H9 (cell line): ENCODE measurements at regions not wholly inside any gene's neighbourhood (a gene's known extent, or its start where the extent isn't known, plus 50 kb on each side); places are given as distances from the start of the nearest gene placed in this dataset.

Experiments used
- DNase-seq: peaks from one replicate; pipeline ENCODE4 v3.0.0-alpha.2; 2017
- H2AFZ ChIP-seq: one replicate; pipeline ENCODE4 v1.6.1; 2013; ENCODE audit warnings: mild to moderate bottlenecking, low read length, control low read depth, moderate library complexity
- H2AK5ac ChIP-seq: 2 replicates; pipeline ENCODE4 v1.6.1; 2013; ENCODE audit warnings: low read length, control low read depth, mixed read lengths; ENCODE audit not compliant: insufficient read length
- H2BK120ac ChIP-seq: one replicate; pipeline ENCODE4 v1.6.1; 2013; ENCODE audit warnings: low read depth, mild to moderate bottlenecking, low read length, control low read depth, inconsistent platforms; ENCODE audit not compliant: poor library complexity, severe bottlenecking
- H2BK12ac ChIP-seq: 2 replicates; pipeline ENCODE4 v1.6.1; 2013; ENCODE audit warnings: low read length, control low read depth, mixed read lengths, low read depth; ENCODE audit not compliant: insufficient read length
- H2BK15ac ChIP-seq: 2 replicates; pipeline ENCODE4 v1.6.1; 2013; ENCODE audit warnings: low read depth, low read length, control low read depth
- H2BK20ac ChIP-seq: one replicate; pipeline ENCODE4 v1.6.1; 2013; ENCODE audit warnings: low read depth, mild to moderate bottlenecking, low read length, control low read depth, inconsistent platforms; ENCODE audit not compliant: poor library complexity, severe bottlenecking
- H2BK5ac ChIP-seq: 2 replicates; pipeline ENCODE4 v1.6.1; 2013; ENCODE audit warnings: low read length, control low read depth, mixed read lengths; ENCODE audit not compliant: insufficient read length
- H3K14ac ChIP-seq: 2 replicates; pipeline ENCODE4 v1.6.1; 2013; ENCODE audit warnings: low read length, control low read depth; ENCODE audit not compliant: insufficient read depth
- H3K18ac ChIP-seq: 2 replicates; pipeline ENCODE4 v1.6.1; 2013; ENCODE audit warnings: low read depth, mild to moderate bottlenecking, mixed read lengths, low read length, control low read depth; ENCODE audit not compliant: insufficient read length
- H3K23ac ChIP-seq: 2 replicates; pipeline ENCODE4 v1.6.1; 2013; ENCODE audit warnings: low read length, control low read depth, mixed read lengths, low read depth; ENCODE audit not compliant: insufficient read length
- H3K23me2 ChIP-seq: 2 replicates; pipeline ENCODE4 v1.6.1; 2013; ENCODE audit warnings: low read depth, mild to moderate bottlenecking, mixed read lengths, low read length, control low read depth; ENCODE audit not compliant: insufficient read length, poor library complexity, severe bottlenecking
- H3K27ac ChIP-seq: 2 replicates; pipeline ENCODE4 v1.5.1; 2013; ENCODE audit warnings: low read length, control low read depth, mixed read lengths, low read depth; ENCODE audit not compliant: insufficient read length
- H3K27me3 ChIP-seq: 2 replicates; pipeline ENCODE4 v1.6.1; 2013; ENCODE audit warnings: low read length, control low read depth, inconsistent platforms; ENCODE audit not compliant: insufficient read depth
- H3K4ac ChIP-seq: 2 replicates; pipeline ENCODE4 v1.6.1; 2013; ENCODE audit warnings: low read depth, mild to moderate bottlenecking, control low read depth, inconsistent platforms, low read length, moderate library complexity
- H3K4me1 ChIP-seq: 2 replicates; pipeline ENCODE4 v1.6.1; 2013; ENCODE audit warnings: low read length, control low read depth, inconsistent platforms; ENCODE audit not compliant: insufficient read depth
- H3K4me2 ChIP-seq: 2 replicates; pipeline ENCODE4 v1.6.1; 2013; ENCODE audit warnings: low read length, control low read depth, mixed read lengths; ENCODE audit not compliant: insufficient read length, insufficient read depth
- H3K56ac ChIP-seq: 2 replicates; pipeline ENCODE4 v1.6.1; 2013; ENCODE audit warnings: low read depth, mild to moderate bottlenecking, mixed read lengths, low read length, control low read depth; ENCODE audit not compliant: insufficient read length
- H3K79me1 ChIP-seq: 2 replicates; pipeline ENCODE4 v1.6.1; 2013; ENCODE audit warnings: low read depth, mild to moderate bottlenecking, moderate library complexity, low read length, control low read depth, inconsistent platforms; ENCODE audit not compliant: insufficient read depth, poor library complexity, severe bottlenecking
- H3K79me2 ChIP-seq: 2 replicates; pipeline ENCODE4 v1.6.1; 2013; ENCODE audit warnings: low read length, control low read depth, inconsistent platforms; ENCODE audit not compliant: insufficient read depth
- H3K9ac ChIP-seq: 2 replicates; pipeline ENCODE4 v1.6.1; 2013; ENCODE audit warnings: low read length, control low read depth, mixed read lengths; ENCODE audit not compliant: insufficient read length; ENCODE audit errors: extremely low read depth
- H3K9me3 ChIP-seq: one replicate; pipeline ENCODE4 v1.6.1; 2013; ENCODE audit warnings: low read depth, low read length, inconsistent platforms; ENCODE audit not compliant: control insufficient read depth
- H3T11ph ChIP-seq: one replicate; pipeline ENCODE4 v1.6.1; 2013; ENCODE audit warnings: mild to moderate bottlenecking, low read length, control low read depth, inconsistent platforms
- H4K20me1 ChIP-seq: one replicate; pipeline ENCODE4 v1.6.1; 2013; ENCODE audit not compliant: control insufficient read depth, insufficient read length, insufficient read depth
- H4K5ac ChIP-seq: 2 replicates; pipeline ENCODE4 v1.6.1; 2013; ENCODE audit warnings: low read depth, mild to moderate bottlenecking, mixed read lengths, low read length, control low read depth; ENCODE audit not compliant: insufficient read length
- H4K8ac ChIP-seq: replicated peaks from 2 replicates; pipeline ENCODE4 v1.6.1; 2013; ENCODE audit warnings: low read length, control low read depth, mixed read lengths, low read depth; ENCODE audit not compliant: insufficient read length
- H4K91ac ChIP-seq: 2 replicates; pipeline ENCODE4 v1.6.1; 2013; ENCODE audit warnings: low read depth, mild to moderate bottlenecking, moderate library complexity, mixed read lengths, low read length, control low read depth; ENCODE audit not compliant: insufficient read length
- H3K27ac Mint-ChIP-seq, 3 experiments: 2 replicates in 2 of 3; 3 replicates in 1 of 3; pipeline ENCODE4 v1.8.0; 2020 to 2021; ENCODE audit warnings: mixed read lengths in 3 of 3, mild to moderate bottlenecking in 1 of 3, moderate library complexity in 1 of 3
- H3K27me3 Mint-ChIP-seq: 2 replicates; pipeline ENCODE4 v1.8.0; 2021; ENCODE audit warnings: low read depth, mild to moderate bottlenecking, moderate library complexity, mixed read lengths
- H3K36me3 Mint-ChIP-seq, 3 experiments: 2 replicates in 2 of 3; 3 replicates in 1 of 3; pipeline ENCODE4 v1.8.0; 2020 to 2021; ENCODE audit warnings: low read depth in 3 of 3, mixed read lengths in 3 of 3; ENCODE audit not compliant: insufficient read depth in 1 of 3
- H3K4me1 Mint-ChIP-seq, 2 experiments: 2 replicates each; pipeline ENCODE4 v1.8.0; 2020; ENCODE audit warnings: mixed read lengths in 2 of 2
- H3K4me3 Mint-ChIP-seq, 2 experiments: 2 replicates in 1 of 2; 3 replicates in 1 of 2; pipeline ENCODE4 v1.8.0; 2020 to 2021; ENCODE audit warnings: mild to moderate bottlenecking in 2 of 2, mixed read lengths in 2 of 2, moderate library complexity in 1 of 2
- H3K9me3 Mint-ChIP-seq, 2 experiments: 2 replicates in 1 of 2; 3 replicates in 1 of 2; pipeline ENCODE4 v1.8.0; 2020; ENCODE audit warnings: mild to moderate bottlenecking in 2 of 2, mixed read lengths in 2 of 2, moderate library complexity in 1 of 2
- CTCF ChIP-seq: fragments of 200-600 bp; sonication (generic); conservative IDR thresholded peaks from 3 replicates; pipeline ENCODE4 v1.8.0; 2021; ENCODE audit warnings: antibody characterized with exemption, mild to moderate bottlenecking
- WGBS: extraction: QIAGEN DNeasy Blood & Tissue Kit; methylation state at CpG from one replicate; pipeline ENCODE4 v1.1.7; 2013; ENCODE audit warnings: missing lambda C conversion rate, low lambda C conversion rate, mixed read lengths; ENCODE audit not compliant: insufficient read length; ENCODE audit errors: extremely low coverage; 5-methylcytosine and 5-hydroxymethylcytosine counted together

DNA sequence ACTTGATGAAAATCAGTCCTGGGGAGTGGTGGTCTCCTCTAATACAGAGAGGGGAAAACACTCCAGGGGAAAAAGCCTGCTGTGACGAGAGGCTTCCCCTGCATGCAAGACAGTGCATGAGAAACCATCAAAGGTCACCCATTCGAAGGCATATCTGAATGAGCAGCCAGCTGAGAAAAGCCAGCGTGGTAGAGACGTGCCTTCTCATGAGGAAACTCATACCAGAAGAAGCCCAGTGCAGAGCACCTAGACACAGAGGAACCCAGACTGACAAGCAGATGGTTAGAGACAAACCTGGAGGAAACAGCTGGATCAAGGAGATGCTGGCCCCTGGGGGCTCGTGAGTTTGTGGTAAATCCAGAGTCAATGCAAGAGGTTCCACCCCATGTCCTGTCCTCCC lies 534.8 kb downstream of the BRD1 start:
- H3K23me2 ChIP-seq = no peaks in the 10 kb centered on the region
- H2BK120ac ChIP-seq = no peak overlapping the region
- no peak overlapping the region for H3K56ac ChIP-seq
- H3K9ac ChIP-seq = no peak overlapping the region
- DNase-seq = peak; percentile 5
- no peaks in the 10 kb centered on the region for H3K79me2 ChIP-seq
- no peak overlapping the region for H2AFZ ChIP-seq
- H2BK15ac ChIP-seq = no peak overlapping the region
- H3K9me3 ChIP-seq = no peaks in the 10 kb centered on the region
- H3K27ac Mint-ChIP-seq = no peak overlapping the region
- H2AK5ac ChIP-seq = no peak overlapping the region
- WGBS = no CpG with 5 or more reads among the region's 5 CpGs
- no peak overlapping the region for H3T11ph ChIP-seq
- no peak overlapping the region for H3K23ac ChIP-seq
- H2BK12ac ChIP-seq = no peak overlapping the region
- no peak overlapping the region for H3K18ac ChIP-seq
- H3K4me2 ChIP-seq = no peak overlapping the region
- H3K9me3 Mint-ChIP-seq = peaks cover 6 to 20% of the 10 kb centered on the region in 2 experiments; a peak in 4 of 5 replicates
- no peak overlapping the region for H2BK20ac ChIP-seq
- no peak overlapping the region for H3K27ac ChIP-seq
- peaks cover 0 to 13% (median 6%) of the 10 kb centered on the region in 3 experiments; a peak in 4 of 7 replicates for H3K36me3 Mint-ChIP-seq
- H3K4ac ChIP-seq = no peak overlapping the region
- peaks cover 14 to 16% of the 10 kb centered on the region in 2 experiments for H3K4me1 Mint-ChIP-seq
- H3K27me3 Mint-ChIP-seq = peaks cover 29% of the 10 kb centered on the region
- H3K4me3 Mint-ChIP-seq = no peak overlapping the region
- H3K14ac ChIP-seq = no peak overlapping the region
- H4K8ac ChIP-seq = no peak overlapping the region
- H3K79me1 ChIP-seq = no peaks in the 10 kb centered on the region
- H4K5ac ChIP-seq = no peak overlapping the region
- H4K20me1 ChIP-seq = no peaks in the 10 kb centered on the region
- no peaks in the 10 kb centered on the region for H3K27me3 ChIP-seq
- no peak overlapping the region for H4K91ac ChIP-seq
- H3K4me1 ChIP-seq = no peaks in the 10 kb centered on the region; the same call in 1 of the 2 replicates
- TF ChIP-seq CTCF = no peak
- H2BK5ac ChIP-seq = no peak overlapping the region
